ENCODE measurements at regions not wholly inside any gene's neighbourhood (a gene's known extent, or its start where the extent isn't known, plus 50 kb on each side); places are given as distances from the start of the nearest gene placed in this dataset.

- no peak for TF ChIP-seq CTCF (conservative IDR thresholded peaks at IDR 0.05; ENCODE audit: low read length)
- no peak for TF ChIP-seq EZH2phosphoT487 (IDR thresholded peaks at IDR 0.05; ENCODE audit: borderline replicate concordance)
Observed at GRCh38 chr3:23644099-23644498, 161.7 kb upstream of the UBE2E1 start.

Data from Loucy (cell line).